ENCODE measurements at regions not wholly inside any gene's neighbourhood (a gene's known extent, or its start where the extent isn't known, plus 50 kb on each side); places are given as distances from the start of the nearest gene placed in this dataset.

- TF ChIP-seq CTCF (IDR thresholded peaks at IDR 0.05) (no peak), ZFP36 (IDR thresholded peaks at IDR 0.05; ENCODE audit: borderline replicate concordance, partially characterized antibody) (no peak), POLR2A (IDR thresholded peaks at IDR 0.05; ENCODE audit: low read length) (no peak), FOSB (CRISPR knock-in tag; IDR thresholded peaks at IDR 0.05) (no peak), FOSL2 (IDR thresholded peaks at IDR 0.05) (no peak), FOSL2 (CRISPR knock-in tag; IDR thresholded peaks at IDR 0.05) (no peak), JUN (IDR thresholded peaks at IDR 0.05) (no peak), ELK1 (IDR thresholded peaks at IDR 0.05; ENCODE audit: low read depth, low read length) (no peak), HDAC2 (IDR thresholded peaks at IDR 0.05) (no peak)
Observed at GRCh38 chr7:35992436-35992835, 160.6 kb upstream of the EEPD1 start.
